ENCODE measurements at regions not wholly inside any gene's neighbourhood (a gene's known extent, or its start where the extent isn't known, plus 50 kb on each side); places are given as distances from the start of the nearest gene placed in this dataset.

GRCh38 chr17:77889135-77889505 lies 69.4 kb upstream of the TNRC6C start:
- TF ChIP-seq POLR2AphosphoS5 (IDR thresholded peaks at IDR 0.05; ENCODE audit: low read depth, low read length) (no peak), FOXP2 (optimal IDR thresholded peaks at IDR 0.05; ENCODE audit: borderline replicate concordance, extremely low read depth, extremely low read length, insufficient read depth) (no peak), TAF1 (IDR thresholded peaks at IDR 0.05; ENCODE audit: borderline replicate concordance, insufficient read depth, low read length) (no peak), SIN3A (IDR thresholded peaks at IDR 0.05; ENCODE audit: borderline replicate concordance, insufficient read depth, low read length) (no peak), REST (IDR thresholded peaks at IDR 0.05; ENCODE audit: insufficient read depth in 1 of 2, low read depth in 2 of 2, low read length in 2 of 2) (no peak)

GRCh38 chr17:77889866-77890760 lies 68.4 kb upstream of the TNRC6C start:
- TF ChIP-seq POLR2AphosphoS5 (IDR thresholded peaks at IDR 0.05; ENCODE audit: low read depth, low read length) (no peak), FOXP2 (optimal IDR thresholded peaks at IDR 0.05; ENCODE audit: borderline replicate concordance, extremely low read depth, extremely low read length, insufficient read depth) (no peak), TAF1 (IDR thresholded peaks at IDR 0.05; ENCODE audit: borderline replicate concordance, insufficient read depth, low read length) (no peak), REST (IDR thresholded peaks at IDR 0.05; ENCODE audit: insufficient read depth in 1 of 2, low read depth in 2 of 2, low read length in 2 of 2) (no peak), SIN3A (IDR thresholded peaks at IDR 0.05; ENCODE audit: borderline replicate concordance, insufficient read depth, low read length) (no peak)

- no peak for TF ChIP-seq POLR2AphosphoS5 (IDR thresholded peaks at IDR 0.05; ENCODE audit: low read depth, low read length)
- TF ChIP-seq TAF1 (IDR thresholded peaks at IDR 0.05; ENCODE audit: borderline replicate concordance, insufficient read depth, low read length): no peak
- no peak for TF ChIP-seq REST (IDR thresholded peaks at IDR 0.05; ENCODE audit: insufficient read depth in 1 of 2, low read depth in 2 of 2, low read length in 2 of 2)
- TF ChIP-seq FOXP2 (optimal IDR thresholded peaks at IDR 0.05; ENCODE audit: borderline replicate concordance, extremely low read depth, extremely low read length, insufficient read depth): no peak
- no peak for TF ChIP-seq SIN3A (IDR thresholded peaks at IDR 0.05; ENCODE audit: borderline replicate concordance, insufficient read depth, low read length)
Observed at GRCh38 chr17:77890771-77891170, 67.7 kb upstream of the TNRC6C start.

- no peak for TF ChIP-seq FOXP2 (optimal IDR thresholded peaks at IDR 0.05; ENCODE audit: borderline replicate concordance, extremely low read depth, extremely low read length, insufficient read depth)
- TF ChIP-seq POLR2AphosphoS5 (IDR thresholded peaks at IDR 0.05; ENCODE audit: low read depth, low read length): no peak
- TF ChIP-seq SIN3A (IDR thresholded peaks at IDR 0.05; ENCODE audit: borderline replicate concordance, insufficient read depth, low read length): no peak
- no peak for TF ChIP-seq TAF1 (IDR thresholded peaks at IDR 0.05; ENCODE audit: borderline replicate concordance, insufficient read depth, low read length)
- TF ChIP-seq REST (IDR thresholded peaks at IDR 0.05; ENCODE audit: insufficient read depth in 1 of 2, low read depth in 2 of 2, low read length in 2 of 2): no peak
Observed at GRCh38 chr17:77891602-77892001, 66.9 kb upstream of the TNRC6C start.

All from PFSK-1 (cell line).